ENCODE measurements at regions not wholly inside any gene's neighbourhood (a gene's known extent, or its start where the extent isn't known, plus 50 kb on each side); places are given as distances from the start of the nearest gene placed in this dataset.

DNA sequence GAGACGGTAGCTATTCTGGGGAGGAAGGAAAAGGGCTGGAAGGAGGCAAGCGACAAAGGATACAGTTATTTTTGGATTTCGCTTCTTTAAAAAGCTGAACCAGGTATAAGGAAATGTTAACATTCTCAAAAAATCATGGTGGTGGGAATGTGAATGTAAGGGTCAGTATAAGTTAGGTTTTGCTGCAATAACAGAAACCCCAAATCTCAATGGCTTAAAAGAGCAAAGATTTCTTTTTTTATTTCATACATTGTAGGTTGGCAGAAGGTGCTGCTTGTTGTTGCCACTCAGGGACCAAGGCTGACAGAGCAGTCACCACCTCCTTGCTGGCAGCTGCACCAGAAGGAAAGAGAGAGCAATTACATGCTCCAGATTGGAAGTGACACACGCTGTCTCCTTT lies 176.3 kb upstream of the LPP start:
- DNase-seq, result no peak
- no peaks in the 10 kb centered on the region for H3K27me3 ChIP-seq
- 96% methylated on average over 4 of the region's 4 CpGs for WGBS, 3 donors
- no peak overlapping the region for H3K4me3 ChIP-seq
- TF ChIP-seq EP300 (IDR thresholded peaks at IDR 0.05), result no peak
- TF ChIP-seq POLR2A (IDR thresholded peaks at IDR 0.05), result no peak
- TF ChIP-seq, protein P1, sequence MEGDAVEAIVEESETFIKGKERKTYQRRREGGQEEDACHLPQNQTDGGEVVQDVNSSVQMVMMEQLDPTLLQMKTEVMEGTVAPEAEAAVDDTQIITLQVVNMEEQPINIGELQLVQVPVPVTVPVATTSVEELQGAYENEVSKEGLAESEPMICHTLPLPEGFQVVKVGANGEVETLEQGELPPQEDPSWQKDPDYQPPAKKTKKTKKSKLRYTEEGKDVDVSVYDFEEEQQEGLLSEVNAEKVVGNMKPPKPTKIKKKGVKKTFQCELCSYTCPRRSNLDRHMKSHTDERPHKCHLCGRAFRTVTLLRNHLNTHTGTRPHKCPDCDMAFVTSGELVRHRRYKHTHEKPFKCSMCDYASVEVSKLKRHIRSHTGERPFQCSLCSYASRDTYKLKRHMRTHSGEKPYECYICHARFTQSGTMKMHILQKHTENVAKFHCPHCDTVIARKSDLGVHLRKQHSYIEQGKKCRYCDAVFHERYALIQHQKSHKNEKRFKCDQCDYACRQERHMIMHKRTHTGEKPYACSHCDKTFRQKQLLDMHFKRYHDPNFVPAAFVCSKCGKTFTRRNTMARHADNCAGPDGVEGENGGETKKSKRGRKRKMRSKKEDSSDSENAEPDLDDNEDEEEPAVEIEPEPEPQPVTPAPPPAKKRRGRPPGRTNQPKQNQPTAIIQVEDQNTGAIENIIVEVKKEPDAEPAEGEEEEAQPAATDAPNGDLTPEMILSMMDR (IDR thresholded peaks at IDR 0.05), result no peak
- no peaks in the 10 kb centered on the region for H3K4me1 ChIP-seq (ENCODE audit: insufficient read depth)
- H3K36me3 ChIP-seq, result no peaks in the 10 kb centered on the region
- H3K27ac ChIP-seq, result no peak overlapping the region
- no peaks in the 10 kb centered on the region for H3K9me3 ChIP-seq
- intact Hi-C loops (cut with DNase I), result no loop called here

DNA sequence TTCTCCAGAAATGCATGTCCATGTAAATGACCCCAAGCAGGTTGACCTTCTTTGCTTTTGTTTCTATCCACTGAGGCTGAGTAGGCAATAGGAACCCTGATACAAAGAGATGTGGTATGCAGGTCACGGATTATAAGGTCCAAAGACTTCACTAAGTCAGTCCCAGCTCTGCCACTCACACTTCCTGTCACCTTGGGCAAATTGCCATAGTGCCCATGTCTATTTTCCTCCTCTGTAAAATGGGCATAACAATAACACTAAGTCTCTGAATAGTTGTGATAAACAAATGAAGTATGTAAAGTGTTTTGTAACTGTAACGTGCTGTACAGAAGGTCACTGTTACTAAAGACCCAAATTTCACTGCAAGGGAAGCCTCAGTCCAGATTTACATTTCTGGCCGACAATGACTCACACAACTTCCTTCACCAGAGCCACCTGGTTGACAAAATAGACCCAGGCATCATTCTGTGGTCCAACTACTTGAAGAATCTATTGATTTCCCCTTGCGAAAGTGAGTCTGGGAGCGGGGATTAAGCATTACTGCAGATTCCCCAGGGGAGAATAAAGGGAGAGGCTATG lies 175.4 kb upstream of the LPP start:
- Histone ChIP-seq H3K27ac (no peak overlapping the region), H3K36me3 (no peaks in the 10 kb centered on the region), H3K27me3 (no peaks in the 10 kb centered on the region), H3K4me1 (ENCODE audit: insufficient read depth) (peaks cover 2% of the 10 kb centered on the region), H3K4me3 (no peak overlapping the region), H3K9me3 (no peaks in the 10 kb centered on the region)
- intact Hi-C loops (cut with DNase I), result no loop called here
- TF ChIP-seq, protein P1 (IDR thresholded peaks at IDR 0.05), result no peak
- TF ChIP-seq POLR2A (IDR thresholded peaks at IDR 0.05), result no peak
- TF ChIP-seq EP300 (IDR thresholded peaks at IDR 0.05), result no peak
- 76 to 93% (median 81%) methylated on average over 5 of the region's 5 CpGs for WGBS, 3 donors
- no peak for DNase-seq

DNA sequence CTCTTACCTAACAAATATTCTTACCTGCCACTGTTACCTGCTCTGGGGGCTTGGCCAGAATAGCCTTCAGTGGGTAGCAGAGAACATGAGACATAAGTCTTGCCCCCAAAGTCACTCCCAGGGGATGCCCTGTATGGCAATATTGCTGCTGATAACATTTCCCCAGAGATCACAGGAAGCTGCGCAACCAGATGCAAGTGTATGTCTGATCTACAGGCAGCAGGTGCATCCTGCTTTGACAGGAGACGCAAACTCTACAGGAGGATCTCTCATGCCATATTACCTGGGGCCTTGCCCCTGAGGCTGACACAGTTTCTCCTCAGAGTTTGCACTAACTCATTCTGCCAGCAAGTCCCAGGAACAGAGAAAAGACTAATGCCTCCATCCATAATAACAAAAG lies 174.4 kb upstream of the LPP start:
- no peak overlapping the region for H3K27ac ChIP-seq
- no peaks in the 10 kb centered on the region for H3K36me3 ChIP-seq
- WGBS, 3 donors, result 94 to 98% (median 95%) methylated on average over 2 of the region's 2 CpGs
- no peaks in the 10 kb centered on the region for H3K27me3 ChIP-seq
- TF ChIP-seq, protein P1 (IDR thresholded peaks at IDR 0.05), result no peak
- TF ChIP-seq EP300 (IDR thresholded peaks at IDR 0.05) (no peak), POLR2A (IDR thresholded peaks at IDR 0.05) (no peak)
- no peak for DNase-seq
- no peak overlapping the region for H3K4me3 ChIP-seq
- intact Hi-C loops (cut with DNase I), result no loop called here
- peaks cover 2% of the 10 kb centered on the region for H3K4me1 ChIP-seq (ENCODE audit: insufficient read depth)
- H3K9me3 ChIP-seq, result no peaks in the 10 kb centered on the region

DNA sequence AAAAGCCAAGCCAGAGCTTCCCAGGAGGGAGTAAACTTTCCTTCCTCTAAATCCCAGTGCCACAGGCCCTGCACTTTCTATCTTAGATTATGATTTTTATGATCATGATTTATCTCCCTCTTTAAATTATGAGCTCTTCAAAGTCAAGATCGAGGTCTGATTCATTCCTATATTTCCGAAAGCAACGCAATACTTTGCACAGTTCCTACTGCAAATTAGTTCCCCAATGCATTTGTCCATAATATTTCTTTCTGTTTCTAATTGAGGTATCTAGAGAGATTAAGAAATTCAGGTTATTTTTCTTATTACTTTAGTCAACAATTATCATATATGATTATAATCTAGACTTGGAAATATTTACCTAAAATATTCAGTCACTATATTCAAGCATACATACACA lies 173.1 kb upstream of the LPP start:
- WGBS, 3 donors, result 56 to 89% (median 87%) methylated on average over 3 of the region's 3 CpGs
- Histone ChIP-seq H3K36me3 (no peaks in the 10 kb centered on the region), H3K27ac (no peak overlapping the region), H3K4me1 (ENCODE audit: insufficient read depth) (peaks cover 2% of the 10 kb centered on the region), H3K4me3 (no peak overlapping the region), H3K27me3 (no peaks in the 10 kb centered on the region), H3K9me3 (no peaks in the 10 kb centered on the region)
- DNase-seq, result no peak
- TF ChIP-seq POLR2A (IDR thresholded peaks at IDR 0.05), result no peak
- TF ChIP-seq, protein P1 (IDR thresholded peaks at IDR 0.05), result no peak
- TF ChIP-seq EP300 (IDR thresholded peaks at IDR 0.05), result no peak
- intact Hi-C loops (cut with DNase I), result no loop called here
